T-cell (primary cell): ENCODE measurements at regions not wholly inside any gene's neighbourhood (a gene's known extent, or its start where the extent isn't known, plus 50 kb on each side); places are given as distances from the start of the nearest gene placed in this dataset.

Experiments used
- ATAC-seq, 4 experiments: fragments of 200-7000 bp in 3 of 4; fragments of 150-1000 bp in 1 of 4; cut with Tn5 transposase; replicated peaks in 1 of 4; 1 replicate in 3 of 4; 2 replicates in 1 of 4; pipeline ENCODE4 v1.10.0; 2021; ENCODE audit warnings: moderate library complexity in 3 of 4, mild to moderate bottlenecking in 2 of 4, moderate number of reproducible peaks in 1 of 4
- CTCF ChIA-PET, 2 donors: fragments of 300-600 bp; sonication (Branson Sonifier 250); formaldehyde crosslinking; loops; one replicate each; lab custom pipeline; 2022; ENCODE audit warnings: antibody characterized with exemption in 2 of 2; lab: Charles Lee
- POLR2A ChIA-PET, 2 donors: fragments of 300-600 bp; sonication (Branson Sonifier 250); formaldehyde crosslinking; loops; one replicate each; lab custom pipeline; 2022; ENCODE audit warnings: antibody characterized with exemption in 2 of 2; lab: Charles Lee
- DNase-seq, 35 experiments: peaks; one replicate each; pipeline versions ENCODE4 v3.0.0 to v3.0.0-alpha.2; 2013 to 2023
- H3K27ac ChIP-seq: one replicate; pipeline ENCODE4 v1.5.1; 2013; ENCODE audit warnings: low read length
- H3K27me3 ChIP-seq, 2 experiments: replicated peaks in 1 of 2; 1 replicate in 1 of 2; 2 replicates in 1 of 2; pipeline versions ENCODE4 v1.6.1 to v1.7.0; 2013; ENCODE audit warnings: low read length in 1 of 2, mixed read lengths in 1 of 2; ENCODE audit not compliant: control insufficient read depth in 2 of 2, insufficient read depth in 2 of 2; ENCODE audit errors: extremely low read depth in 1 of 2
- H3K36me3 ChIP-seq, 2 donors: 1 replicate in 1 of 2; 2 replicates in 1 of 2; pipeline versions ENCODE4 v1.6.1 to v1.7.0; 2013; ENCODE audit warnings: low read length in 1 of 2; ENCODE audit not compliant: control insufficient read depth in 2 of 2, insufficient read depth in 1 of 2; ENCODE audit errors: extremely low read depth in 1 of 2
- H3K4me1 ChIP-seq, 2 experiments: 1 replicate in 1 of 2; 2 replicates in 1 of 2; pipeline versions ENCODE4 v1.6.1 to v1.7.0; 2013; ENCODE audit warnings: low read length in 2 of 2, mixed read lengths in 1 of 2; ENCODE audit not compliant: insufficient read depth in 2 of 2, control insufficient read depth in 1 of 2; ENCODE audit errors: extremely low read depth in 1 of 2
- H3K4me3 ChIP-seq, 2 donors: 1 replicate in 1 of 2; 2 replicates in 1 of 2; pipeline versions ENCODE4 v1.5.1 to v1.7.0; 2013; ENCODE audit warnings: mild to moderate bottlenecking in 2 of 2, low read length in 1 of 2, moderate library complexity in 1 of 2; ENCODE audit not compliant: control insufficient read depth in 1 of 2; ENCODE audit errors: extremely low read depth in 1 of 2
- H3K9me3 ChIP-seq: 2 replicates; pipeline ENCODE4 v1.7.0; 2013
- H3K27ac Mint-ChIP-seq, 2 donors: one replicate each; pipeline ENCODE4 v1.8.0; 2020 to 2021; ENCODE audit warnings: mild to moderate bottlenecking in 2 of 2, mixed read lengths in 2 of 2
- H3K27me3 Mint-ChIP-seq, 2 donors: one replicate each; pipeline ENCODE4 v1.8.0; 2021 to 2022; ENCODE audit warnings: mixed read lengths in 2 of 2
- H3K36me3 Mint-ChIP-seq: one replicate; pipeline ENCODE4 v1.8.0; 2021; ENCODE audit warnings: mixed read lengths
- H3K4me1 Mint-ChIP-seq, 3 donors: one replicate each; pipeline ENCODE4 v1.8.0; 2020 to 2022; ENCODE audit warnings: mixed read lengths in 3 of 3, mild to moderate bottlenecking in 1 of 3
- H3K4me3 Mint-ChIP-seq, 3 donors: one replicate each; pipeline ENCODE4 v1.8.0; 2020 to 2022; ENCODE audit warnings: mild to moderate bottlenecking in 3 of 3, mixed read lengths in 3 of 3, moderate library complexity in 3 of 3
- H3K9me3 Mint-ChIP-seq, 3 donors: one replicate each; pipeline ENCODE4 v1.8.0; 2020 to 2022; ENCODE audit warnings: mixed read lengths in 3 of 3
- WGBS: methylation state at CpG from one replicate; pipeline ENCODE4 v1.1.5; 2013; ENCODE audit warnings: missing lambda C conversion rate; ENCODE audit not compliant: insufficient coverage; 5-methylcytosine and 5-hydroxymethylcytosine counted together

- H3K27ac Mint-ChIP-seq: no peak overlapping the region
These were observed 101.9 kb downstream of the DACT1 start for GRCh38 chr14:58739674-58740073.

GRCh38 chr14:58740379-58740935 is 102.7 kb downstream of the DACT1 start:
- Mint-ChIP-seq H3K4me1 (no peaks in the 10 kb centered on the region), H3K27me3 (peaks cover 5% of the 10 kb centered on the region in 2 donors)

More at GRCh38 chr14:58739674-58740073, 101.9 kb downstream of the DACT1 start:
- ChIA-PET CTCF (no interaction called here), POLR2A (interaction anchor here in 1 of 2 donors (0.6 kb wide), 1 partner anchor 11 kb away, joined by 4 read pairs; no protein-coding TSS in a partner anchor)
- Mint-ChIP-seq H3K4me3 (no peak overlapping the region), H3K36me3 (no peaks in the 10 kb centered on the region), H3K9me3 (no peaks in the 10 kb centered on the region), H3K4me1 (no peaks in the 10 kb centered on the region), H3K27me3 (peaks cover 5 to 7% of the 10 kb centered on the region in 2 donors)
- Histone ChIP-seq H3K9me3 (no peaks in the 10 kb centered on the region), H3K4me3 (no peak overlapping the region), H3K4me1 (no peaks in the 10 kb centered on the region), H3K27ac (no peak overlapping the region), H3K27me3 (no peaks in the 10 kb centered on the region), H3K36me3 (no peaks in the 10 kb centered on the region)
- WGBS: 100% methylated on average over 1 of the region's 3 CpGs
- DNase-seq (no peak), ATAC-seq (no peak)

GRCh38 chr14:58744801-58745394 is 107.1 kb downstream of the DACT1 start:
- peaks cover 6 to 11% (median 10%) of the 10 kb centered on the region in 3 donors for H3K4me1 Mint-ChIP-seq
- H3K27ac Mint-ChIP-seq: no peak overlapping the region
- no peaks in the 10 kb centered on the region for H3K9me3 Mint-ChIP-seq
- peaks cover 0 to 3% of the 10 kb centered on the region in 2 donors for H3K27me3 Mint-ChIP-seq
- ChIA-PET POLR2A (interaction anchor here in 1 of 2 donors (0.6 kb wide), 1 partner anchor 17 kb away, joined by 5 read pairs; no protein-coding TSS in a partner anchor), CTCF (no interaction called here)
- Histone ChIP-seq H3K36me3 (no peaks in the 10 kb centered on the region), H3K27ac (no peak overlapping the region), H3K4me1 (peaks cover 2 to 5% of the 10 kb centered on the region in 2 experiments), H3K27me3 (no peaks in the 10 kb centered on the region), H3K4me3 (no peak overlapping the region), H3K9me3 (no peaks in the 10 kb centered on the region)
- 80% methylated on average over 1 of the region's 5 CpGs for WGBS
- DNase-seq (no peak), ATAC-seq (no peak)
- H3K4me3 Mint-ChIP-seq: no peak overlapping the region
- no peaks in the 10 kb centered on the region for H3K36me3 Mint-ChIP-seq

More at GRCh38 chr14:58740379-58740935, 102.7 kb downstream of the DACT1 start:
- Mint-ChIP-seq H3K36me3 (no peaks in the 10 kb centered on the region), H3K9me3 (no peaks in the 10 kb centered on the region), H3K4me3 (no peak overlapping the region), H3K27ac (no peak overlapping the region)
- H3K4me3 ChIP-seq: no peak overlapping the region
- WGBS: 76% methylated on average over 3 of the region's 4 CpGs
- no peaks in the 10 kb centered on the region for H3K9me3 ChIP-seq
- no peaks in the 10 kb centered on the region for H3K36me3 ChIP-seq
- POLR2A ChIA-PET: interaction anchor here in 1 of 2 donors (0.6 kb wide), 1 partner anchor 12 kb away, joined by 4 read pairs; no protein-coding TSS in a partner anchor
- H3K4me1 ChIP-seq: no peaks in the 10 kb centered on the region
- H3K27ac ChIP-seq: no peak overlapping the region
- CTCF ChIA-PET: no interaction called here
- DNase-seq: no peak
- no peak for ATAC-seq
- no peaks in the 10 kb centered on the region for H3K27me3 ChIP-seq

- Mint-ChIP-seq H3K4me3 (no peak overlapping the region), H3K4me1 (peaks cover 6 to 15% (median 13%) of the 10 kb centered on the region in 3 donors), H3K9me3 (no peaks in the 10 kb centered on the region), H3K36me3 (no peaks in the 10 kb centered on the region), H3K27ac (no peak overlapping the region), H3K27me3 (peaks cover 1 to 3% of the 10 kb centered on the region in 2 donors)
- DNase-seq (no peak), ATAC-seq (no peak)
- no peaks in the 10 kb centered on the region for H3K36me3 ChIP-seq
- ChIA-PET CTCF (interaction anchor here in 1 of 2 donors (0.5 kb wide), 1 partner anchor 1243 kb away, joined by 3 read pairs; no protein-coding TSS in a partner anchor), POLR2A (interaction anchor here in 1 of 2 donors (0.6 kb wide), 1 partner anchor 172 kb away, joined by 7 read pairs; no protein-coding TSS in a partner anchor)
- peaks cover 2 to 5% of the 10 kb centered on the region in 2 experiments for H3K4me1 ChIP-seq
- no peak overlapping the region for H3K27ac ChIP-seq
- no CpG with 5 or more reads among the region's 1 CpG for WGBS
- H3K9me3 ChIP-seq: no peaks in the 10 kb centered on the region
- no peak overlapping the region for H3K4me3 ChIP-seq
- peaks cover 0 to 9% of the 10 kb centered on the region in 2 experiments for H3K27me3 ChIP-seq
These were observed 108.5 kb downstream of the DACT1 start for GRCh38 chr14:58746261-58746660.

- H3K36me3 Mint-ChIP-seq: no peaks in the 10 kb centered on the region
- no peak overlapping the region for H3K4me3 Mint-ChIP-seq
- no CpG with 5 or more reads among the region's 3 CpGs for whole genome bisulfite sequencing
These were observed 108.9 kb downstream of the DACT1 start for GRCh38 chr14:58746701-58747100.

GRCh38 chr14:58747181-58747580 is 109.4 kb downstream of the DACT1 start:
- ATAC-seq: no peak
- no peak overlapping the region for H3K27ac ChIP-seq

More at GRCh38 chr14:58746701-58747100, 108.9 kb downstream of the DACT1 start:
- no peaks in the 10 kb centered on the region for H3K9me3 ChIP-seq
- no peaks in the 10 kb centered on the region for H3K36me3 ChIP-seq
- ChIA-PET POLR2A (interaction anchor here in 1 of 2 donors (0.6 kb wide), 1 partner anchor 173 kb away, joined by 7 read pairs; no protein-coding TSS in a partner anchor), CTCF (no interaction called here)
- peaks cover 6 to 15% (median 13%) of the 10 kb centered on the region in 3 donors for H3K4me1 Mint-ChIP-seq
- peaks cover 2 to 5% of the 10 kb centered on the region in 2 experiments for H3K4me1 ChIP-seq
- no peak overlapping the region for H3K27ac Mint-ChIP-seq
- no peak overlapping the region for H3K27ac ChIP-seq
- H3K27me3 ChIP-seq: peaks cover 0 to 10% of the 10 kb centered on the region in 2 experiments
- H3K9me3 Mint-ChIP-seq: no peaks in the 10 kb centered on the region
- no peak for DNase-seq
- H3K27me3 Mint-ChIP-seq: peaks cover 1 to 3% of the 10 kb centered on the region in 2 donors
- ATAC-seq: no peak
- H3K4me3 ChIP-seq: no peak overlapping the region

More at GRCh38 chr14:58747181-58747580, 109.4 kb downstream of the DACT1 start:
- Histone ChIP-seq H3K4me3 (no peak overlapping the region), H3K27me3 (peaks cover 0 to 13% of the 10 kb centered on the region in 2 experiments), H3K36me3 (no peaks in the 10 kb centered on the region), H3K4me1 (peaks cover 2 to 5% of the 10 kb centered on the region in 2 experiments), H3K9me3 (no peaks in the 10 kb centered on the region)
- ChIA-PET POLR2A (interaction anchor here in 1 of 2 donors (0.6 kb wide), 1 partner anchor 173 kb away, joined by 7 read pairs; no protein-coding TSS in a partner anchor), CTCF (no interaction called here)
- H3K9me3 Mint-ChIP-seq: no peaks in the 10 kb centered on the region
- H3K36me3 Mint-ChIP-seq: no peaks in the 10 kb centered on the region
- WGBS: 85% methylated on average over 6 of the region's 7 CpGs
- H3K4me1 Mint-ChIP-seq: peaks cover 6 to 15% (median 13%) of the 10 kb centered on the region in 3 donors
- no peak overlapping the region for H3K27ac Mint-ChIP-seq
- peaks cover under 1 to 1% of the 10 kb centered on the region in 2 donors for H3K27me3 Mint-ChIP-seq
- H3K4me3 Mint-ChIP-seq: no peak overlapping the region
- no peak for DNase-seq
